HL-60 (cell line): ENCODE measurements at regions not wholly inside any gene's neighbourhood (a gene's known extent, or its start where the extent isn't known, plus 50 kb on each side); places are given as distances from the start of the nearest gene placed in this dataset.

ENCODE experiments used
- DNase-seq, 2 experiments: peaks; one replicate each; pipeline ENCODE4 v3.0.0-alpha.2; 2010 to 2020; ENCODE audit warnings: low read depth in 1 of 2, low spot score in 1 of 2
- H3K27ac ChIP-seq: fragments of 250-450 bp; sonication (Bioruptor Pico); replicated peaks from 2 replicates; pipeline ENCODE4 v1.5.1; 2020; ENCODE audit warnings: mild to moderate bottlenecking, moderate library complexity
- H3K27me3 ChIP-seq: fragments of 250-450 bp; sonication (Bioruptor Pico); 2 replicates; pipeline ENCODE4 v1.5.1; 2021; ENCODE audit warnings: mild to moderate bottlenecking, moderate library complexity; ENCODE audit not compliant: insufficient read depth, poor library complexity, severe bottlenecking
- H3K4me3 ChIP-seq: replicated peaks from 2 replicates; pipeline ENCODE4 v1.5.1; 2011; ENCODE audit warnings: mild to moderate bottlenecking, control low read depth, low read length; ENCODE audit not compliant: insufficient read depth
- GABPA ChIP-seq: IDR thresholded peaks from 2 replicates; pipeline ENCODE4 v1.6.1; 2012; ENCODE audit warnings: low read depth
- POLR2AphosphoS5 ChIP-seq: IDR thresholded peaks from 2 replicates; pipeline ENCODE4 v1.6.1; 2012; ENCODE audit warnings: low read depth
- SPI1 ChIP-seq: IDR thresholded peaks from 2 replicates; pipeline ENCODE4 v1.6.1; 2012; ENCODE audit warnings: low read depth, mild to moderate bottlenecking, borderline replicate concordance
- TF ChIP-seq, protein P1 (sequence below): IDR thresholded peaks from 2 replicates; pipeline ENCODE4 v1.6.1; 2012; ENCODE audit warnings: low read depth; ENCODE audit not compliant: insufficient replicate concordance
- TF ChIP-seq, protein P2 (sequence below): IDR thresholded peaks from one replicate; pipeline ENCODE4 v1.5.1; 2011; ENCODE audit warnings: low read length, control low read depth, inconsistent platforms; ENCODE audit not compliant: insufficient read depth

DNA sequence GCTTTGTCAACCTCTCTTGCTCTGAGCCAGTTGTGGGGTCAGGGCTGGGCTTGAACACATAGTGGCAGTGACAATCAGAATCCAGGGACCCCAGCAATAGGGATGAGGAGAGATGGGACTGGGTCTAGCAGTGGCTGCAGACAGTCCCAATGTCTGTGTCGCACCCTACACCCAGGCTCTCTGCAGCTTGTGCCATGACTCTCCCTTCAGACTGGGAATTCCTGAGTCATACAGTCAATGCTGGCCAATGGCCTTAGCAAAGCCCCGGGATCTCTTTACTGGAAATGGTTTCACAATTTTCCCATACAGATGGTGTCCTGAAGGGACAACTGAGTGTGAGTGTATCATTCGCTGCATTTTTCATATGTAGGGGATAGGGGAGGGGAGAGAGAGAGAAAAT is 74.2 kb upstream of the CELF4 start:
- Histone ChIP-seq H3K4me3 (no peak overlapping the region), H3K27ac (no peak overlapping the region), H3K27me3 (no peaks in the 10 kb centered on the region)
- DNase-seq = no peak
- no peak for TF ChIP-seq SPI1
- TF ChIP-seq, protein P1, sequence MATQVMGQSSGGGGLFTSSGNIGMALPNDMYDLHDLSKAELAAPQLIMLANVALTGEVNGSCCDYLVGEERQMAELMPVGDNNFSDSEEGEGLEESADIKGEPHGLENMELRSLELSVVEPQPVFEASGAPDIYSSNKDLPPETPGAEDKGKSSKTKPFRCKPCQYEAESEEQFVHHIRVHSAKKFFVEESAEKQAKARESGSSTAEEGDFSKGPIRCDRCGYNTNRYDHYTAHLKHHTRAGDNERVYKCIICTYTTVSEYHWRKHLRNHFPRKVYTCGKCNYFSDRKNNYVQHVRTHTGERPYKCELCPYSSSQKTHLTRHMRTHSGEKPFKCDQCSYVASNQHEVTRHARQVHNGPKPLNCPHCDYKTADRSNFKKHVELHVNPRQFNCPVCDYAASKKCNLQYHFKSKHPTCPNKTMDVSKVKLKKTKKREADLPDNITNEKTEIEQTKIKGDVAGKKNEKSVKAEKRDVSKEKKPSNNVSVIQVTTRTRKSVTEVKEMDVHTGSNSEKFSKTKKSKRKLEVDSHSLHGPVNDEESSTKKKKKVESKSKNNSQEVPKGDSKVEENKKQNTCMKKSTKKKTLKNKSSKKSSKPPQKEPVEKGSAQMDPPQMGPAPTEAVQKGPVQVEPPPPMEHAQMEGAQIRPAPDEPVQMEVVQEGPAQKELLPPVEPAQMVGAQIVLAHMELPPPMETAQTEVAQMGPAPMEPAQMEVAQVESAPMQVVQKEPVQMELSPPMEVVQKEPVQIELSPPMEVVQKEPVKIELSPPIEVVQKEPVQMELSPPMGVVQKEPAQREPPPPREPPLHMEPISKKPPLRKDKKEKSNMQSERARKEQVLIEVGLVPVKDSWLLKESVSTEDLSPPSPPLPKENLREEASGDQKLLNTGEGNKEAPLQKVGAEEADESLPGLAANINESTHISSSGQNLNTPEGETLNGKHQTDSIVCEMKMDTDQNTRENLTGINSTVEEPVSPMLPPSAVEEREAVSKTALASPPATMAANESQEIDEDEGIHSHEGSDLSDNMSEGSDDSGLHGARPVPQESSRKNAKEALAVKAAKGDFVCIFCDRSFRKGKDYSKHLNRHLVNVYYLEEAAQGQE = no peak
- TF ChIP-seq POLR2AphosphoS5 = no peak
- TF ChIP-seq GABPA = no peak
- TF ChIP-seq, protein P2, sequence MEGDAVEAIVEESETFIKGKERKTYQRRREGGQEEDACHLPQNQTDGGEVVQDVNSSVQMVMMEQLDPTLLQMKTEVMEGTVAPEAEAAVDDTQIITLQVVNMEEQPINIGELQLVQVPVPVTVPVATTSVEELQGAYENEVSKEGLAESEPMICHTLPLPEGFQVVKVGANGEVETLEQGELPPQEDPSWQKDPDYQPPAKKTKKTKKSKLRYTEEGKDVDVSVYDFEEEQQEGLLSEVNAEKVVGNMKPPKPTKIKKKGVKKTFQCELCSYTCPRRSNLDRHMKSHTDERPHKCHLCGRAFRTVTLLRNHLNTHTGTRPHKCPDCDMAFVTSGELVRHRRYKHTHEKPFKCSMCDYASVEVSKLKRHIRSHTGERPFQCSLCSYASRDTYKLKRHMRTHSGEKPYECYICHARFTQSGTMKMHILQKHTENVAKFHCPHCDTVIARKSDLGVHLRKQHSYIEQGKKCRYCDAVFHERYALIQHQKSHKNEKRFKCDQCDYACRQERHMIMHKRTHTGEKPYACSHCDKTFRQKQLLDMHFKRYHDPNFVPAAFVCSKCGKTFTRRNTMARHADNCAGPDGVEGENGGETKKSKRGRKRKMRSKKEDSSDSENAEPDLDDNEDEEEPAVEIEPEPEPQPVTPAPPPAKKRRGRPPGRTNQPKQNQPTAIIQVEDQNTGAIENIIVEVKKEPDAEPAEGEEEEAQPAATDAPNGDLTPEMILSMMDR = no peak

DNA sequence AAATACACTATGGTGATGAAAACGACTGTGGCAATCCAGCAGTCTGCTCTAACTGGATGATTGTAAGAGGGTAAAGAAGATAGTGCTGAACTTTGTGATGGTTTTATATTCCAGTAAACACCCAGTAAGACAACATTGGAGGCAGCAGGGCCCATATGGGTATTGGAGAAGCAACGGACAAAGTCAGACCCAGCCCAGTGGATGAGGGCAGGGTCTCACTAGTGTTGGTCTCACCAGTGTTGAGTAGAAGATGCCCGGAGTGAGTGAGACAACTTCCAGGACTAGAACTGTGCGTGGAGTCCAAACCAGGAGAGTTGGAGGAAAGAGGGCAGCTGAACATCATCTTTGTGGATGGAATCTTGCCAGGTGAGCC is 71.9 kb upstream of the CELF4 start:
- TF ChIP-seq SPI1 (no peak), POLR2AphosphoS5 (no peak), GABPA (no peak)
- TF ChIP-seq, protein P1 = no peak
- TF ChIP-seq, protein P2 = no peak
- no peaks in the 10 kb centered on the region for H3K27me3 ChIP-seq

DNA sequence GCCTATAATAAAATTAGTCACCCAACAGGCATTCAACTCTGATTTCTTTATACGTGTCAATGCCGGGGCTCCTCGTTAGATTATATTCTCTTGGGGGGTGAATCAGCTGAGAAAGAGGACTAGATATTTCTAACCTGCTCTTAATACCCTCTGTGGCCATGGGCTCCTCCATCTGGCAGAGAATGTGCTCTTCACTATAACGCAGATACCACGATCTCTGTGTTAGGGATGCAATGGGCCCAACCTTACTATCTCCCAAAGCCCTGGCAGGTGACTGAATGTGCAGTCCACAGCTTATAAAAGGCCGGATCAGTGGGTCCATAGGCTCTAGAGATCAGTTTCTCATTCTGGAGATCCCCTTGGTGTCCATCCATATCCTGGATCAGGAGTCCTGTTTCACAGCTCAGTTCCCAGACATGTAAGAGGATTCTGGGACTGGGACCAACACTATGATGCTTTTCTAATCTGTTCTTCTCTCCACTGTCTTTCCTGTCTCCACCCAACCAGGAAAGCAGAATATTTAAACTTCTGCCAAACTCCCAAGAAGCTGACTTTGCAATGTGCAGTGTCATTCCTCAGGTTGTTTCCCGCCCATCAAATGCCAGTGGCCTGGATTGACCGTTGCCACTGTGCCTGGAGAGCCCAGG is 71.4 kb upstream of the CELF4 start:
- no peak for TF ChIP-seq SPI1
- no peak for TF ChIP-seq POLR2AphosphoS5
- TF ChIP-seq, protein P1 = no peak
- TF ChIP-seq, protein P2 = no peak
- TF ChIP-seq GABPA = no peak
- H3K27me3 ChIP-seq = no peaks in the 10 kb centered on the region
- DNase-seq = no peak
- no peak overlapping the region for H3K27ac ChIP-seq
- no peak overlapping the region for H3K4me3 ChIP-seq

More for the DNA sequence above, 71.9 kb upstream of the CELF4 start:
- Histone ChIP-seq H3K4me3 (no peak overlapping the region), H3K27ac (no peak overlapping the region)
- no peak for DNase-seq
